ENCODE measurements at regions not wholly inside any gene's neighbourhood (a gene's known extent, or its start where the extent isn't known, plus 50 kb on each side); places are given as distances from the start of the nearest gene placed in this dataset.

- TF ChIP-seq CTCF (conservative IDR thresholded peaks at IDR 0.05; ENCODE audit: low read depth, low read length): no peak
- no peak overlapping the region for H3K4me3 ChIP-seq (ENCODE audit: low read depth, low read length)
- no peak for DNase-seq (ENCODE audit: low read depth)
These were observed 201.4 kb downstream of the FOXO1 start for GRCh38 chr13:40465015-40465390.

GRCh38 chr13:40466272-40466671 lies 200.2 kb downstream of the FOXO1 start:
- H3K4me3 ChIP-seq (ENCODE audit: low read depth, low read length): no peak overlapping the region
- no peak for DNase-seq (ENCODE audit: low read depth)
- TF ChIP-seq CTCF (conservative IDR thresholded peaks at IDR 0.05; ENCODE audit: low read depth, low read length): no peak

- TF ChIP-seq CTCF (conservative IDR thresholded peaks at IDR 0.05; ENCODE audit: low read depth, low read length): no peak
- H3K4me3 ChIP-seq (ENCODE audit: low read depth, low read length): no peak overlapping the region
- DNase-seq (ENCODE audit: low read depth): no peak
These were observed 198.1 kb downstream of the FOXO1 start for GRCh38 chr13:40468227-40468838.

- H3K4me3 ChIP-seq (ENCODE audit: low read depth, low read length): no peak overlapping the region
- no peak for DNase-seq (ENCODE audit: low read depth)
- no peak for TF ChIP-seq CTCF (conservative IDR thresholded peaks at IDR 0.05; ENCODE audit: low read depth, low read length)
These were observed 196.7 kb downstream of the FOXO1 start for GRCh38 chr13:40469581-40470310.

GRCh38 chr13:40470660-40471059 lies 195.8 kb downstream of the FOXO1 start:
- TF ChIP-seq CTCF (conservative IDR thresholded peaks at IDR 0.05; ENCODE audit: low read depth, low read length): no peak
- DNase-seq (ENCODE audit: low read depth): no peak
- H3K4me3 ChIP-seq (ENCODE audit: low read depth, low read length): no peak overlapping the region

- no peak overlapping the region for H3K4me3 ChIP-seq (ENCODE audit: low read depth, low read length)
- no peak for TF ChIP-seq CTCF (conservative IDR thresholded peaks at IDR 0.05; ENCODE audit: low read depth, low read length)
- no peak for DNase-seq (ENCODE audit: low read depth)
These were observed 195.4 kb downstream of the FOXO1 start for GRCh38 chr13:40471076-40471475.

GRCh38 chr13:40471911-40472310 lies 194.5 kb downstream of the FOXO1 start:
- DNase-seq (ENCODE audit: low read depth): no peak
- no peak overlapping the region for H3K4me3 ChIP-seq (ENCODE audit: low read depth, low read length)
- no peak for TF ChIP-seq CTCF (conservative IDR thresholded peaks at IDR 0.05; ENCODE audit: low read depth, low read length)

Data from choroid plexus epithelial cell (primary cell).